ENCODE measurements at regions not wholly inside any gene's neighbourhood (a gene's known extent, or its start where the extent isn't known, plus 50 kb on each side); places are given as distances from the start of the nearest gene placed in this dataset.

GRCh38 chr5:18932081-18932480 is 1055.9 kb downstream of the CDH18 start:
- Histone ChIP-seq H3K23me2 (ENCODE audit: low read depth, low read length) (no peaks in the 10 kb centered on the region), H3K4me1 (replicated peaks in 1 of 4; ENCODE audit: control insufficient read depth in 3 of 4, insufficient read depth in 4 of 4, low read length in 3 of 4) (no peaks in the 10 kb centered on the region), H3K79me2 (ENCODE audit: control insufficient read depth in 1 of 2, insufficient read depth in 2 of 2, low read length in 2 of 2) (no peaks in the 10 kb centered on the region), H4K5ac (ENCODE audit: insufficient read length, low read depth, low read length) (no peak overlapping the region), H3K23ac (ENCODE audit: insufficient read length) (no peak overlapping the region), H4K20me1 (replicated peaks in 1 of 2; ENCODE audit: control insufficient read depth in 1 of 2, insufficient read depth in 2 of 2, low read length in 2 of 2) (no peaks in the 10 kb centered on the region), H4K8ac (ENCODE audit: extremely low read depth, insufficient read depth, low read length) (no peak overlapping the region), H3K18ac (ENCODE audit: extremely low read depth, low read length) (no peak overlapping the region), H3K79me1 (ENCODE audit: low read depth, low read length) (no peaks in the 10 kb centered on the region), H3K4me3 (ENCODE audit: extremely low read depth in 1 of 4, insufficient read depth in 2 of 4, low read depth in 3 of 4, low read length in 4 of 4) (no peak overlapping the region), H3K4me2 (ENCODE audit: insufficient read depth in 1 of 2, low read depth in 2 of 2, low read length in 2 of 2) (no peak overlapping the region), H3K27me3 (replicated peaks in 1 of 4; ENCODE audit: control insufficient read depth in 3 of 4, extremely low read depth in 1 of 4, insufficient read depth in 3 of 4, low read length in 3 of 4) (no peaks in the 10 kb centered on the region), H3K56ac (replicated peaks; ENCODE audit: insufficient read length, low read depth, low read length) (no peak overlapping the region), H4K91ac (replicated peaks; ENCODE audit: insufficient read length, low read length) (no peak overlapping the region), H2BK12ac (ENCODE audit: low read depth, low read length) (no peak overlapping the region), H3K9ac (replicated peaks in 1 of 4; ENCODE audit: extremely low read depth in 1 of 4, low read depth in 3 of 4, low read length in 3 of 4) (no peak overlapping the region), H2BK20ac (ENCODE audit: low read length) (no peak overlapping the region), H3K14ac (ENCODE audit: insufficient read length) (no peak overlapping the region), H2BK120ac (replicated peaks; ENCODE audit: low read depth, low read length) (no peak overlapping the region), H2AFZ (ENCODE audit: low read length) (peak overlapping the region; percentile 31; the same call in 1 of the 2 replicates), H2AK5ac (ENCODE audit: low read depth, low read length) (no peak overlapping the region), H2BK15ac (ENCODE audit: low read length) (no peak overlapping the region), H3K27ac (ENCODE audit: low read depth, low read length) (no peak overlapping the region), H3K4ac (replicated peaks; ENCODE audit: insufficient read length, low read depth, low read length) (no peak overlapping the region), H2BK5ac (ENCODE audit: low read depth, low read length) (no peak overlapping the region), H3K36me3 (ENCODE audit: control insufficient read depth in 2 of 4, insufficient read depth in 4 of 4, low read length in 3 of 4) (no peaks in the 10 kb centered on the region), H3K9me3 (ENCODE audit: insufficient read depth in 2 of 2, low read depth in 1 of 2, low read length in 1 of 2) (no peaks in the 10 kb centered on the region; a peak in 1 of 4 replicates)
- 85% methylated on average over 2 of the region's 2 CpGs; no CpG with 5 or more reads in 1 of the 2 experiments for WGBS, 2 experiments (ENCODE audit: extremely low coverage in 1 of 2, insufficient coverage in 1 of 2, insufficient read length in 1 of 2, insufficient replicate concordance in 2 of 2, low coverage in 1 of 2, low lambda C conversion rate in 2 of 2, missing lambda C conversion rate in 1 of 2)
- ChIA-PET CTCF (ENCODE audit: partially characterized antibody) (interaction anchor here (0.5 to 0.7 kb wide), 3 partner anchors 139 to 673 kb away, joined by 3 to 4 read pairs (median 3); no protein-coding TSS in a partner anchor), POLR2A (ENCODE audit: partially characterized antibody) (no interaction called here)
- no peak for FAIRE-seq
- TF ChIP-seq KDM4A (IDR thresholded peaks at IDR 0.05; ENCODE audit: low read depth, low read length, severe bottlenecking) (no peak), YY1 (IDR thresholded peaks at IDR 0.05; ENCODE audit: low read depth, low read length) (no peak)
- no peak for DNase-seq (ENCODE audit: low read depth in 1 of 2, low spot score in 2 of 2)

All from H1 (cell line).